Kidney (tissue), 13 donors: ENCODE measurements at regions not wholly inside any gene's neighbourhood (a gene's known extent, or its start where the extent isn't known, plus 50 kb on each side); places are given as distances from the start of the nearest gene placed in this dataset.
"Not testable (repeated sequence)": the region's sequence is repeated elsewhere in the genome, so short reads cannot be mapped to it uniquely, and the experiment has no call there.

ENCODE experiments used
- DNase-seq, 5 donors: peaks; one replicate each; pipeline ENCODE4 v3.0.0-alpha.2; 2013 to 2020
- FAIRE-seq: peaks from 2 replicates; lab custom pipeline; 2012; peaks lifted over from hg19 to GRCh38; lab: Jason Lieb, UNC
- H3K27ac ChIP-seq, 2 donors: one replicate each; pipeline ENCODE4 v1.7.0; 2013; ENCODE audit warnings: low read depth in 2 of 2, low read length in 2 of 2, inconsistent platforms in 1 of 2
- H3K27me3 ChIP-seq: one replicate; pipeline ENCODE4 v1.7.1; 2013; ENCODE audit warnings: low read length, inconsistent platforms; ENCODE audit not compliant: control insufficient read depth, insufficient read depth
- H3K36me3 ChIP-seq, 3 donors: one replicate each; pipeline versions ENCODE4 v1.7.0 to v1.7.1; 2013; ENCODE audit warnings: low read length in 3 of 3, control low read depth in 1 of 3, inconsistent platforms in 1 of 3; ENCODE audit not compliant: insufficient read depth in 3 of 3, control insufficient read depth in 2 of 3
- H3K4me1 ChIP-seq, 3 donors: one replicate each; pipeline versions ENCODE4 v1.7.0 to v1.7.1; 2013; ENCODE audit warnings: low read length in 3 of 3, inconsistent platforms in 1 of 3, low read depth in 1 of 3; ENCODE audit not compliant: control insufficient read depth in 2 of 3, insufficient read depth in 2 of 3
- H3K4me3 ChIP-seq, 3 donors: one replicate each; pipeline versions ENCODE4 v1.7.0 to v1.8.1; 2013; ENCODE audit warnings: low read length in 3 of 3, control low read depth in 1 of 3, inconsistent platforms in 1 of 3
- H3K9ac ChIP-seq, 3 donors: one replicate each; pipeline versions ENCODE4 v1.7.0 to v1.7.1; 2013; ENCODE audit warnings: low read length in 3 of 3, control low read depth in 1 of 3, inconsistent platforms in 1 of 3
- H3K9me3 ChIP-seq, 3 donors: one replicate each; pipeline versions ENCODE4 v1.7.0 to v1.7.1; 2013; ENCODE audit warnings: low read length in 3 of 3, control low read depth in 1 of 3, inconsistent platforms in 1 of 3; ENCODE audit not compliant: control insufficient read depth in 2 of 3, insufficient read depth in 1 of 3
- CTCF ChIP-seq: IDR thresholded peaks from 3 replicates; pipeline ENCODE4 v1.5.1; 2012; ENCODE audit warnings: mild to moderate bottlenecking, moderate library complexity, borderline replicate concordance; ENCODE audit not compliant: insufficient read depth; ENCODE audit errors: extremely low read depth
- intact Hi-C: fragments of 100-400 bp; cut with DNase I; formaldehyde crosslinking; loops from one replicate; pipeline ENCODE4 v1.11.1; 2022
- donor health status: control.
- donor health status: control.
- donor health status: control.
- donor health status: control.
- donor health status: control.
- donor health status: DM: yes; HTN: yes; CAD: no.
- donor health status: Normal renal cell carcinoma (clear cell type).

- Histone ChIP-seq H3K36me3 (no peaks in the 10 kb centered on the region), H3K9ac (no peak overlapping the region), H3K27me3 (no peaks in the 10 kb centered on the region), H3K9me3 (no peaks in the 10 kb centered on the region), H3K4me3 (no peak overlapping the region), H3K27ac (no peak overlapping the region), H3K4me1 (no peaks in the 10 kb centered on the region)
- intact Hi-C loops: no loop called here
- FAIRE-seq: no peak
- TF ChIP-seq CTCF: no peak
- no peak for DNase-seq
Observed at GRCh38 chr6:145567684-145568252, 167.6 kb downstream of the EPM2A start.

GRCh38 chr6:145569140-145569539, 166.2 kb downstream of the EPM2A start:
- H3K36me3 ChIP-seq: no peaks in the 10 kb centered on the region
- DNase-seq (no peak), FAIRE-seq (no peak)
- no peak for TF ChIP-seq CTCF
- no peak overlapping the region for H3K9ac ChIP-seq
- no peaks in the 10 kb centered on the region for H3K9me3 ChIP-seq
- H3K4me3 ChIP-seq: no peak overlapping the region
- H3K27ac ChIP-seq: no peak overlapping the region
- H3K4me1 ChIP-seq: no peaks in the 10 kb centered on the region
- no peaks in the 10 kb centered on the region for H3K27me3 ChIP-seq
- intact Hi-C loops: no loop called here

GRCh38 chr6:145570336-145570735, 165.0 kb downstream of the EPM2A start:
- H3K9ac ChIP-seq, H3K27me3 ChIP-seq, intact Hi-C loops, DNase-seq, H3K36me3 ChIP-seq, H3K27ac ChIP-seq, H3K9me3 ChIP-seq, FAIRE-seq, H3K4me3 ChIP-seq, H3K4me1 ChIP-seq: not testable (repeated sequence)

- H3K4me1 ChIP-seq, H3K36me3 ChIP-seq, H3K27ac ChIP-seq, DNase-seq, H3K9ac ChIP-seq, intact Hi-C loops, H3K4me3 ChIP-seq, H3K27me3 ChIP-seq, FAIRE-seq: not testable (repeated sequence)
- peaks cover 0 to 28% (median 3%) of the 10 kb centered on the region in 3 donors for H3K9me3 ChIP-seq
Observed at GRCh38 chr6:145574269-145574668, 161.1 kb downstream of the EPM2A start.
